B cell (primary cell): ENCODE measurements at regions not wholly inside any gene's neighbourhood (a gene's known extent, or its start where the extent isn't known, plus 50 kb on each side); places are given as distances from the start of the nearest gene placed in this dataset.

Experiments used
- ATAC-seq: fragments of 200-7000 bp; cut with Tn5 transposase; one replicate; pipeline ENCODE4 v1.10.0; 2021; ENCODE audit warnings: low read depth, mild to moderate bottlenecking, moderate number of reproducible peaks, moderate library complexity
- CTCF ChIA-PET: fragments of 350-600 bp; sonication (Branson Sonifier 250); formaldehyde crosslinking; loops from one replicate; lab custom pipeline; 2021; ENCODE audit warnings: antibody characterized with exemption, inconsistent platforms; lab: Charles Lee
- POLR2A ChIA-PET: fragments of 350-600 bp; sonication (Branson Sonifier 250); formaldehyde crosslinking; loops from one replicate; lab custom pipeline; 2021; ENCODE audit warnings: antibody characterized with exemption; lab: Charles Lee
- DNase-seq: peaks from one replicate; pipeline ENCODE4 v3.0.0; 2013
- H2AFZ ChIP-seq: 2 replicates; pipeline ENCODE4 v1.6.1; 2012; ENCODE audit warnings: mild to moderate bottlenecking, low read depth, low read length; ENCODE audit not compliant: insufficient read depth, poor library complexity, severe bottlenecking
- H3K27ac ChIP-seq, 2 donors: 1 replicate in 1 of 2; 2 replicates in 1 of 2; pipeline ENCODE4 v1.5.1; 2012 to 2013; ENCODE audit warnings: low read length in 2 of 2, mild to moderate bottlenecking in 2 of 2, moderate library complexity in 1 of 2
- H3K27me3 ChIP-seq, 4 experiments: fragments of 200-600 bp in 1 of 4; sonication (generic) in 1 of 4; replicated peaks in 1 of 4; 1 replicate in 2 of 4; 2 replicates in 2 of 4; pipeline versions ENCODE4 v1.6.1 to v1.7.0; 2013 to 2016; ENCODE audit warnings: low read length in 3 of 4, mild to moderate bottlenecking in 2 of 4, mixed read lengths in 1 of 4, moderate library complexity in 1 of 4; ENCODE audit not compliant: insufficient read depth in 4 of 4, control insufficient read depth in 3 of 4; ENCODE audit errors: control extremely low read depth in 1 of 4
- H3K36me3 ChIP-seq, 2 experiments: replicated peaks in 1 of 2; 1 replicate in 1 of 2; 2 replicates in 1 of 2; pipeline versions ENCODE4 v1.6.1 to v1.7.1; 2013; ENCODE audit warnings: low read length in 1 of 2; ENCODE audit not compliant: insufficient read depth in 2 of 2, control insufficient read depth in 1 of 2; ENCODE audit errors: control extremely low read depth in 1 of 2, extremely low read depth in 1 of 2
- H3K4me1 ChIP-seq, 2 donors: fragments of 200-600 bp in 1 of 2; sonication (generic) in 1 of 2; 1 replicate in 1 of 2; 2 replicates in 1 of 2; pipeline versions ENCODE4 v1.5.1 to v1.6.1; 2013 to 2017; ENCODE audit warnings: low read length in 2 of 2; ENCODE audit not compliant: control insufficient read depth in 2 of 2, insufficient read depth in 2 of 2
- H3K4me2 ChIP-seq: replicated peaks from 2 replicates; pipeline ENCODE3; 2012; ENCODE audit warnings: mild to moderate bottlenecking, low read depth, low read length; ENCODE audit not compliant: poor library complexity, severe bottlenecking
- H3K4me3 ChIP-seq, 5 experiments: fragments of 200-600 bp in 1 of 5; sonication (generic) in 1 of 5; 1 replicate in 3 of 5; 2 replicates in 2 of 5; pipeline versions ENCODE4 v1.5.1 to v1.7.0; 2011 to 2016; ENCODE audit warnings: low read length in 4 of 5, mild to moderate bottlenecking in 4 of 5, low read depth in 2 of 5, control low read depth in 1 of 5, moderate library complexity in 1 of 5; ENCODE audit not compliant: insufficient read depth in 1 of 5; ENCODE audit errors: control extremely low read depth in 1 of 5, extremely low read depth in 1 of 5
- H3K79me2 ChIP-seq: fragments of 200-600 bp; sonication (generic); one replicate; pipeline ENCODE4 v1.6.0; 2016; ENCODE audit warnings: low read length; ENCODE audit not compliant: control insufficient read depth, insufficient read depth
- H3K9ac ChIP-seq: fragments of 200-600 bp; sonication (generic); 2 replicates; pipeline ENCODE4 v1.6.1; 2017; ENCODE audit warnings: mild to moderate bottlenecking, low read length, moderate library complexity
- H3K9me3 ChIP-seq, 3 donors: one replicate each; pipeline versions ENCODE4 v1.6.1 to v1.7.1; 2013; ENCODE audit warnings: low read length in 2 of 3; ENCODE audit not compliant: control insufficient read depth in 2 of 3, insufficient read depth in 1 of 3; ENCODE audit errors: control extremely low read depth in 1 of 3
- H4K20me1 ChIP-seq: 2 replicates; pipeline ENCODE4 v1.6.0; 2012; ENCODE audit warnings: mild to moderate bottlenecking, low read length; ENCODE audit not compliant: insufficient read depth, control insufficient read depth, poor library complexity, severe bottlenecking
- H3K27ac Mint-ChIP-seq: one replicate; pipeline ENCODE4 v1.8.0; 2021; ENCODE audit warnings: mixed read lengths
- H3K27me3 Mint-ChIP-seq: one replicate; pipeline ENCODE4 v1.8.0; 2021; ENCODE audit warnings: mixed read lengths
- H3K4me1 Mint-ChIP-seq: one replicate; pipeline ENCODE4 v1.8.0; 2021; ENCODE audit warnings: mixed read lengths
- H3K4me3 Mint-ChIP-seq: one replicate; pipeline ENCODE4 v1.8.0; 2021; ENCODE audit warnings: mixed read lengths
- H3K9me3 Mint-ChIP-seq: one replicate; pipeline ENCODE4 v1.8.0; 2022; ENCODE audit warnings: mixed read lengths; ENCODE audit not compliant: insufficient read depth
- EZH2 ChIP-seq: IDR thresholded peaks from 2 replicates; pipeline ENCODE4 v1.6.1; 2012; ENCODE audit warnings: borderline replicate concordance, low read depth, mild to moderate bottlenecking, moderate library complexity, low read length; ENCODE audit not compliant: insufficient read depth, poor library complexity, severe bottlenecking
- WGBS: methylation state at CpG from one replicate; pipeline ENCODE4 v1.1.5; 2013; ENCODE audit warnings: missing lambda C conversion rate; ENCODE audit not compliant: insufficient coverage; 5-methylcytosine and 5-hydroxymethylcytosine counted together
- intact Hi-C: fragments of 100-400 bp; cut with micrococcal nuclease; formaldehyde crosslinking; loops from one replicate; pipeline ENCODE4 v1.10.0; 2022
- TF ChIP-seq, protein P1 (sequence below): fragments of 200-600 bp; IDR thresholded peaks from one replicate; pipeline ENCODE4 v1.8.0; 2022; ENCODE audit warnings: antibody characterized with exemption, mild to moderate bottlenecking

DNA sequence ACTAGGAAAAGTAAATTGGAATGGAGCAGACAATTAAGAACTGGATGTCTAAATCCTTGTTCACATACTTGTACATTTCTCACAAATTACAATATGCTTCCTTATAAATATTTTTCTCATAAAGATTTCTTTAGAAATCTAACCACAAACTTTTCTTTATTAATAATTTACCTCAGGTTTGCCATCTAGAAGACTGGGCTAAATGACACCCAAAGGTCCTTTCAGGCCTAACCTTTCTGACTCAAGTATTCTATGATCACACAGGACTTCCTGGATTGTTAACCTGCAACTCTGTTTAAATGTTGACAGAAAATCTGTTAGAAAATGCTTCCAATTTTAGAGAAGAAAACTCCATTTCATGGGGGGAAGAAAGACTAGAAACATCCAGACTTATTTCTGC, 330.5 kb upstream of the MAP3K7 start:
- no peaks in the 10 kb centered on the region for H3K27me3 ChIP-seq
- DNase-seq (no peak), ATAC-seq (no peak)
- peaks cover 0 to 9% (median 4%) of the 10 kb centered on the region in 3 donors for H3K9me3 ChIP-seq
- no peaks in the 10 kb centered on the region for H3K36me3 ChIP-seq
- no peak overlapping the region for H3K4me3 Mint-ChIP-seq
- H3K9ac ChIP-seq: no peak overlapping the region
- peaks cover 3% of the 10 kb centered on the region for H3K9me3 Mint-ChIP-seq
- no peaks in the 10 kb centered on the region for H3K79me2 ChIP-seq
- peaks cover 2% of the 10 kb centered on the region for H3K27me3 Mint-ChIP-seq
- no peaks in the 10 kb centered on the region for H4K20me1 ChIP-seq
- H3K27ac Mint-ChIP-seq: no peak overlapping the region
- H3K4me2 ChIP-seq: no peak overlapping the region
- no peaks in the 10 kb centered on the region for H3K4me1 ChIP-seq
- intact Hi-C loops: no loop called here
- H3K27ac ChIP-seq: no peak overlapping the region
- H3K4me1 Mint-ChIP-seq: no peaks in the 10 kb centered on the region
- ChIA-PET CTCF (no interaction called here), POLR2A (no interaction called here)
- no peak overlapping the region for H2AFZ ChIP-seq
- no peak overlapping the region for H3K4me3 ChIP-seq
- TF ChIP-seq, protein P1, sequence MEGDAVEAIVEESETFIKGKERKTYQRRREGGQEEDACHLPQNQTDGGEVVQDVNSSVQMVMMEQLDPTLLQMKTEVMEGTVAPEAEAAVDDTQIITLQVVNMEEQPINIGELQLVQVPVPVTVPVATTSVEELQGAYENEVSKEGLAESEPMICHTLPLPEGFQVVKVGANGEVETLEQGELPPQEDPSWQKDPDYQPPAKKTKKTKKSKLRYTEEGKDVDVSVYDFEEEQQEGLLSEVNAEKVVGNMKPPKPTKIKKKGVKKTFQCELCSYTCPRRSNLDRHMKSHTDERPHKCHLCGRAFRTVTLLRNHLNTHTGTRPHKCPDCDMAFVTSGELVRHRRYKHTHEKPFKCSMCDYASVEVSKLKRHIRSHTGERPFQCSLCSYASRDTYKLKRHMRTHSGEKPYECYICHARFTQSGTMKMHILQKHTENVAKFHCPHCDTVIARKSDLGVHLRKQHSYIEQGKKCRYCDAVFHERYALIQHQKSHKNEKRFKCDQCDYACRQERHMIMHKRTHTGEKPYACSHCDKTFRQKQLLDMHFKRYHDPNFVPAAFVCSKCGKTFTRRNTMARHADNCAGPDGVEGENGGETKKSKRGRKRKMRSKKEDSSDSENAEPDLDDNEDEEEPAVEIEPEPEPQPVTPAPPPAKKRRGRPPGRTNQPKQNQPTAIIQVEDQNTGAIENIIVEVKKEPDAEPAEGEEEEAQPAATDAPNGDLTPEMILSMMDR: no peak
- TF ChIP-seq EZH2: no peak

DNA sequence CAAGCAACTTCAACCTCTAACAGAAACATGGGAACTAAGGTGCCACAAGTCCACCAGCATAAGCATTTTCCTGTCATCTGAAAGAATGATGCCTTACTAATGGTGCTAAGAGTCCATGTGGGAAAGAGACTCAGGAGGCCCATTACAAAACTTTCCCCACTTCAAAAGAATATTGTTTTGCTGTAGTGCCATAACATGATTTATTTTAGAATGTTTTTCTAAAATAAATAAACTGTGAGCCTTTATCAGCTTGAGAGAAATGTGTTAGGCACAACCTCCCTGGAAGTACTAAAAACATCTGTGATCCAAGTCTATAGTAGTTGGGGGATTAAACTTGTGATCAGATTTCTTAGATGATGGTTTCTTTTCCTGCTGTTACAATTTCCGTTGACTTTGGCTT, 330.1 kb upstream of the MAP3K7 start:
- ATAC-seq (no peak), DNase-seq (no peak)
- Histone ChIP-seq H3K9me3 (peaks cover 0 to 9% (median 4%) of the 10 kb centered on the region in 3 donors), H3K4me2 (no peak overlapping the region), H3K27ac (no peak overlapping the region), H3K79me2 (no peaks in the 10 kb centered on the region), H2AFZ (no peak overlapping the region), H3K27me3 (no peaks in the 10 kb centered on the region), H3K36me3 (no peaks in the 10 kb centered on the region), H3K4me1 (no peaks in the 10 kb centered on the region), H4K20me1 (no peaks in the 10 kb centered on the region), H3K4me3 (no peak overlapping the region), H3K9ac (no peak overlapping the region)
- WGBS: no CpG with 5 or more reads among the region's 1 CpG
- Mint-ChIP-seq H3K4me1 (no peaks in the 10 kb centered on the region), H3K27me3 (peaks cover 2% of the 10 kb centered on the region), H3K27ac (no peak overlapping the region), H3K4me3 (no peak overlapping the region), H3K9me3 (peaks cover 3% of the 10 kb centered on the region)
- intact Hi-C loops: no loop called here
- TF ChIP-seq, protein P1: no peak
- TF ChIP-seq EZH2: no peak
- POLR2A ChIA-PET: no interaction called here
- CTCF ChIA-PET: no interaction called here
